OCI-LY1 (cell line): ENCODE measurements at regions not wholly inside any gene's neighbourhood (a gene's known extent, or its start where the extent isn't known, plus 50 kb on each side); places are given as distances from the start of the nearest gene placed in this dataset.
A peak's percentile ranks its signal among the peaks of the same experiment; 100 is the strongest.

Experiments
- H2AFZ ChIP-seq: fragments of 200-600 bp; sonication (generic), shearing (Covaris generic); 2 replicates; pipeline ENCODE4 v1.6.0; 2014; ENCODE audit warnings: antibody characterized with exemption, mild to moderate bottlenecking, low read length
- H3F3A ChIP-seq: fragments of 200-600 bp; sonication (generic), shearing (Covaris generic); 2 replicates; pipeline ENCODE4 v1.6.0; 2014; ENCODE audit warnings: mild to moderate bottlenecking, antibody characterized with exemption, low read length, moderate library complexity; ENCODE audit not compliant: insufficient read depth
- H3K27ac ChIP-seq: fragments of 200-600 bp; sonication (generic); 2 replicates; pipeline ENCODE4 v1.5.1; 2014; ENCODE audit warnings: low read length, mixed run types, mild to moderate bottlenecking, low read depth; ENCODE audit not compliant: poor library complexity, severe bottlenecking
- H3K27me3 ChIP-seq: fragments of 200-600 bp; sonication (generic); 2 replicates; pipeline ENCODE4 v1.6.0; 2014; ENCODE audit warnings: antibody characterized with exemption, mild to moderate bottlenecking, low read length, moderate library complexity; ENCODE audit not compliant: insufficient read depth
- H3K36me3 ChIP-seq: fragments of 200-600 bp; sonication (generic); 2 replicates; pipeline ENCODE4 v1.6.1; 2014; ENCODE audit warnings: mild to moderate bottlenecking, antibody characterized with exemption, low read length, moderate library complexity, mixed read lengths; ENCODE audit not compliant: insufficient read depth
- H3K4me1 ChIP-seq: fragments of 200-600 bp; sonication (generic); 2 replicates; pipeline ENCODE4 v1.5.1; 2014; ENCODE audit warnings: mild to moderate bottlenecking, low read length, moderate library complexity; ENCODE audit not compliant: insufficient read depth, severe bottlenecking
- H3K4me2 ChIP-seq: fragments of 200-600 bp; sonication (generic), shearing (Covaris generic); 2 replicates; pipeline ENCODE4 v1.6.1; 2014; ENCODE audit warnings: low read length
- H3K4me3 ChIP-seq: fragments of 200-600 bp; sonication (generic); 2 replicates; pipeline ENCODE4 v1.5.1; 2014; ENCODE audit warnings: low read length, low read depth, mild to moderate bottlenecking, mixed read lengths; ENCODE audit not compliant: poor library complexity, severe bottlenecking
- H3K79me2 ChIP-seq: fragments of 200-600 bp; shearing (Covaris generic); 2 replicates; pipeline ENCODE4 v1.6.1; 2016; ENCODE audit warnings: mixed run types, low read length, mixed read lengths; ENCODE audit not compliant: insufficient read depth
- H3K9ac ChIP-seq: fragments of 200-600 bp; sonication (generic), shearing (Covaris generic); 2 replicates; pipeline ENCODE4 v1.6.1; 2014; ENCODE audit warnings: mild to moderate bottlenecking, low read length, mixed read lengths
- H3K9me2 ChIP-seq: fragments of 200-600 bp; sonication (generic), shearing (Covaris generic); 2 replicates; pipeline ENCODE4 v1.6.1; 2014; ENCODE audit warnings: low read depth, mild to moderate bottlenecking, low read length, mixed read lengths
- H3K9me3 ChIP-seq: fragments of 200-600 bp; shearing (Covaris generic); 2 replicates; pipeline ENCODE4 v1.6.1; 2014; ENCODE audit warnings: low read length, mixed read lengths
- H4K20me1 ChIP-seq: fragments of 200-600 bp; sonication (generic), shearing (Covaris generic); 2 replicates; pipeline ENCODE4 v1.6.0; 2016; ENCODE audit warnings: mild to moderate bottlenecking, low read length; ENCODE audit not compliant: insufficient read depth
- CTCF ChIP-seq: fragments of 200-600 bp; sonication (generic), shearing (Covaris generic); IDR thresholded peaks from 2 replicates; pipeline ENCODE4 v1.5.1; 2017; ENCODE audit warnings: mild to moderate bottlenecking, antibody characterized with exemption, low read length, moderate library complexity, mixed read lengths
- EZH2 ChIP-seq: fragments of 200-600 bp; sonication (generic), shearing (Covaris generic); IDR thresholded peaks from 2 replicates; pipeline ENCODE4 v1.8.0; 2017; ENCODE audit warnings: borderline replicate concordance, mixed run types, mild to moderate bottlenecking, antibody characterized with exemption, low read length, moderate library complexity, mixed read lengths

GRCh38 chrX:79081895-79082512 is 62.5 kb upstream of the GPR174 start:
- no peaks in the 10 kb centered on the region for H3K9me3 ChIP-seq
- H3K27me3 ChIP-seq, result no peaks in the 10 kb centered on the region
- TF ChIP-seq CTCF (peak; percentile 55; the same call in 1 of the 2 replicates), EZH2 (no peak)
- H3K4me3 ChIP-seq, result no peak overlapping the region
- no peak overlapping the region for H3K4me2 ChIP-seq
- H3K9ac ChIP-seq, result no peak overlapping the region
- no peak overlapping the region for H3K27ac ChIP-seq
- no peaks in the 10 kb centered on the region for H4K20me1 ChIP-seq
- no peaks in the 10 kb centered on the region for H3F3A ChIP-seq
- no peaks in the 10 kb centered on the region for H3K9me2 ChIP-seq
- peaks cover 16% of the 10 kb centered on the region for H3K4me1 ChIP-seq
- no peak overlapping the region for H2AFZ ChIP-seq
- no peaks in the 10 kb centered on the region for H3K36me3 ChIP-seq
- no peaks in the 10 kb centered on the region for H3K79me2 ChIP-seq

- Histone ChIP-seq H2AFZ (peak overlapping the region; percentile 83; the same call in 1 of the 2 replicates), H3K36me3 (no peaks in the 10 kb centered on the region), H3K27ac (no peak overlapping the region), H3K9me2 (no peaks in the 10 kb centered on the region), H3K4me2 (no peak overlapping the region), H3K27me3 (no peaks in the 10 kb centered on the region), H3K4me1 (peaks cover 16% of the 10 kb centered on the region), H3F3A (no peaks in the 10 kb centered on the region), H3K4me3 (no peak overlapping the region), H3K9me3 (no peaks in the 10 kb centered on the region), H4K20me1 (no peaks in the 10 kb centered on the region), H3K79me2 (no peaks in the 10 kb centered on the region), H3K9ac (no peak overlapping the region)
- TF ChIP-seq EZH2 (no peak), CTCF (no peak)
Measured at GRCh38 chrX:79082899-79083298, 61.6 kb upstream of the GPR174 start.

- Histone ChIP-seq H3K79me2 (no peaks in the 10 kb centered on the region), H3F3A (no peaks in the 10 kb centered on the region), H3K9me3 (no peaks in the 10 kb centered on the region), H3K9ac (no peak overlapping the region), H3K27ac (no peak overlapping the region), H3K4me3 (no peak overlapping the region), H3K27me3 (no peaks in the 10 kb centered on the region), H3K36me3 (no peaks in the 10 kb centered on the region), H3K9me2 (no peaks in the 10 kb centered on the region), H3K4me1 (peaks cover 20% of the 10 kb centered on the region), H2AFZ (no peak overlapping the region), H3K4me2 (no peak overlapping the region), H4K20me1 (no peaks in the 10 kb centered on the region)
- TF ChIP-seq EZH2 (no peak), CTCF (no peak)
Measured at GRCh38 chrX:79084923-79085322, 59.6 kb upstream of the GPR174 start.
